ENCODE measurements at regions not wholly inside any gene's neighbourhood (a gene's known extent, or its start where the extent isn't known, plus 50 kb on each side); places are given as distances from the start of the nearest gene placed in this dataset.
A peak's percentile ranks its signal among the peaks of the same experiment; 100 is the strongest.

DNA sequence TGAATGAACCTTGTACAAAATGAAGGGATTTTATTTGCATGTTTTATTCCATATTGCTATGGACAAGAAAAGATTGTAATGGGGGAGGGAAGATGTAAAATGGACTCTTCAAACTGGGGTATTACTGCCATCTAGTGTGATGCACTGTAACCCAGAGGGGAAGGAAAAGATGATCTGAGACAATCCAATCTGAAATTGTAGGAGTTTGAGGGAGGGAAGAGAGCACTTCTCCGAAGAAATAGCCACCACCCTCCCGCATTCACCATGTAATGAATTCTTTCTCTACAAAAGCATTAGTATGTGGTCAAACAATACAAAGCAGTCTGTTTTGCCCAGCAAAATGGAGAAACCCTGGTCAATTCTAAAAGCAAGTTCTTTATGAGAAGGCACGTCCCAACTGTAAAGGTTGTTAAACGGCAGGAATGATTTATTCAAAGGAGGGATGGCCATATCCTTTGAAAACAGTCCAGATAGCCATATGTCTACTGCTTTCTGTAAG, 679.5 kb upstream of the NRSN1 start:
- POLR2A ChIA-PET = no interaction called here
- in situ Hi-C loops (cut with HindIII; ENCODE audit: extremely low pct_ligation_motif_present, low pct_unique_long_range_greater_than_20kb) = no loop called here

DNA sequence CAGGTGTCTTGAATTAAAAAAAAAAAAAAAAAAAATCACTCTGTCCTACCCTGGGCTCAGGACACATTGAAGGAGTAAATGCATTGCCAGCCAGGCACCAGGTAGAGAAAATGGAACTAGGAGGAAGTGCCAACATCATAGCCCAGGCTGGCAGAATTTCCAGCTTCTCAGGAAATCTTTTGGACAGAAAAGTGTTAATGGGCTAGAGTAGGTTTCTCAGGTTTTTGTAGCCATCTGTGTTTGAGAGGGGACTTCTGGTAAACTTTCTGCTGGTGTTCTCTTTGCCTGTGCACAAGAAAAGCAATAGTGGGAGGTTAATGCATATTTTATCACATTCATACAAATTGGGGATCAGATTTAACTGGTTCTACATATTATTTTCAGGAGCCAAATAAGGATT, 678.3 kb upstream of the NRSN1 start:
- no peak overlapping the region for H3K9ac ChIP-seq (ENCODE audit: insufficient read depth, low read depth, low read length)
- CTCF ChIA-PET (ENCODE audit: low intra/inter-chr PET ratio, low total read pairs) = no interaction called here
- ATAC-seq = no peak
- no peaks in the 10 kb centered on the region for H3K4me1 ChIP-seq (ENCODE audit: insufficient read depth, low read length)
- no peak overlapping the region for H3K4me3 ChIP-seq (replicated peaks in 1 of 3; ENCODE audit: insufficient read depth in 1 of 3, low read depth in 2 of 3, low read length in 3 of 3)
- no TSS peak for BruUV-seq (replicated peaks)
- no peak for FAIRE-seq
- DNase-seq (ENCODE audit: low spot score) = no peak
- H3K79me2 ChIP-seq (ENCODE audit: insufficient read depth, low read length) = no peaks in the 10 kb centered on the region
- no peak overlapping the region for H3K27ac ChIP-seq (ENCODE audit: extremely low read length, insufficient read depth, low read length)
- H2AFZ ChIP-seq (ENCODE audit: low read length) = no peak overlapping the region
- intact Hi-C loops (cut with micrococcal nuclease; ENCODE audit: unreplicated experiment) = no loop called here
- H3K27me3 ChIP-seq (ENCODE audit: control insufficient read depth in 1 of 2, insufficient read depth in 2 of 2, low read length in 2 of 2) = no peaks in the 10 kb centered on the region
- POLR2A ChIA-PET = no interaction called here
- H3K4me2 ChIP-seq (ENCODE audit: low read depth, low read length) = no peak overlapping the region
- no peaks in the 10 kb centered on the region for H4K20me1 ChIP-seq (ENCODE audit: insufficient read depth, low read length)
- in situ Hi-C loops (cut with HindIII; ENCODE audit: extremely low pct_ligation_motif_present, low pct_unique_long_range_greater_than_20kb) = no loop called here
- H3K36me3 ChIP-seq (replicated peaks in 1 of 2; ENCODE audit: control insufficient read depth in 1 of 2, insufficient read depth in 2 of 2, low read length in 2 of 2) = no peaks in the 10 kb centered on the region
- H3K9me3 ChIP-seq (ENCODE audit: low read length) = peaks cover 2% of the 10 kb centered on the region; the same call in 1 of the 2 replicates
- TF ChIP-seq ZNF790 (CRISPR knock-in tag; IDR thresholded peaks at IDR 0.05; ENCODE audit: borderline replicate concordance) = no peak
- no peak for TF ChIP-seq RELA (CRISPR knock-in tag; IDR thresholded peaks at IDR 0.05)
- no peak for TF ChIP-seq IRF2 (CRISPR knock-in tag; IDR thresholded peaks at IDR 0.05)
- no peak for TF ChIP-seq ZSCAN21 (CRISPR knock-in tag; IDR thresholded peaks at IDR 0.05; ENCODE audit: borderline replicate concordance)
- no peak for TF ChIP-seq HNF4G (IDR thresholded peaks at IDR 0.05; ENCODE audit: borderline replicate concordance, low read depth, low read length)
- TF ChIP-seq HNF4G (CRISPR knock-in tag; IDR thresholded peaks at IDR 0.05; ENCODE audit: borderline replicate concordance, low read depth) = no peak
- TF ChIP-seq, protein P1, sequence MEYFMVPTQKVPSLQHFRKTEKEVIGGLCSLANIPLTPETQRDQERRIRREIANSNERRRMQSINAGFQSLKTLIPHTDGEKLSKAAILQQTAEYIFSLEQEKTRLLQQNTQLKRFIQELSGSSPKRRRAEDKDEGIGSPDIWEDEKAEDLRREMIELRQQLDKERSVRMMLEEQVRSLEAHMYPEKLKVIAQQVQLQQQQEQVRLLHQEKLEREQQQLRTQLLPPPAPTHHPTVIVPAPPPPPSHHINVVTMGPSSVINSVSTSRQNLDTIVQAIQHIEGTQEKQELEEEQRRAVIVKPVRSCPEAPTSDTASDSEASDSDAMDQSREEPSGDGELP (IDR thresholded peaks at IDR 0.05; ENCODE audit: borderline replicate concordance, low read depth) = no peak
- no peak for TF ChIP-seq ERF (CRISPR knock-in tag; IDR thresholded peaks at IDR 0.05)
- no peak for TF ChIP-seq ZNF232 (CRISPR knock-in tag; IDR thresholded peaks at IDR 0.05; ENCODE audit: borderline replicate concordance)
- TF ChIP-seq SP5 (CRISPR knock-in tag; IDR thresholded peaks at IDR 0.05; ENCODE audit: borderline replicate concordance, low read depth) = no peak
- TF ChIP-seq ZNF230 (CRISPR knock-in tag; IDR thresholded peaks at IDR 0.05) = no peak

More for the DNA sequence above, 679.5 kb upstream of the NRSN1 start:
- Histone ChIP-seq H3K9ac (ENCODE audit: insufficient read depth, low read depth, low read length) (no peak overlapping the region), H3K36me3 (replicated peaks in 1 of 2; ENCODE audit: control insufficient read depth in 1 of 2, insufficient read depth in 2 of 2, low read length in 2 of 2) (no peaks in the 10 kb centered on the region), H3K27me3 (ENCODE audit: control insufficient read depth in 1 of 2, insufficient read depth in 2 of 2, low read length in 2 of 2) (no peaks in the 10 kb centered on the region), H3K27ac (ENCODE audit: extremely low read length, insufficient read depth, low read length) (no peak overlapping the region), H4K20me1 (ENCODE audit: insufficient read depth, low read length) (no peaks in the 10 kb centered on the region), H2AFZ (ENCODE audit: low read length) (no peak overlapping the region), H3K4me2 (ENCODE audit: low read depth, low read length) (no peak overlapping the region), H3K4me1 (ENCODE audit: insufficient read depth, low read length) (no peaks in the 10 kb centered on the region), H3K4me3 (replicated peaks in 1 of 3; ENCODE audit: insufficient read depth in 1 of 3, low read depth in 2 of 3, low read length in 3 of 3) (no peak overlapping the region), H3K9me3 (ENCODE audit: low read length) (no peaks in the 10 kb centered on the region), H3K79me2 (ENCODE audit: insufficient read depth, low read length) (no peaks in the 10 kb centered on the region)
- TF ChIP-seq ZBTB21 (CRISPR knock-in tag; IDR thresholded peaks at IDR 0.05) = no peak
- TF ChIP-seq, protein P2, sequence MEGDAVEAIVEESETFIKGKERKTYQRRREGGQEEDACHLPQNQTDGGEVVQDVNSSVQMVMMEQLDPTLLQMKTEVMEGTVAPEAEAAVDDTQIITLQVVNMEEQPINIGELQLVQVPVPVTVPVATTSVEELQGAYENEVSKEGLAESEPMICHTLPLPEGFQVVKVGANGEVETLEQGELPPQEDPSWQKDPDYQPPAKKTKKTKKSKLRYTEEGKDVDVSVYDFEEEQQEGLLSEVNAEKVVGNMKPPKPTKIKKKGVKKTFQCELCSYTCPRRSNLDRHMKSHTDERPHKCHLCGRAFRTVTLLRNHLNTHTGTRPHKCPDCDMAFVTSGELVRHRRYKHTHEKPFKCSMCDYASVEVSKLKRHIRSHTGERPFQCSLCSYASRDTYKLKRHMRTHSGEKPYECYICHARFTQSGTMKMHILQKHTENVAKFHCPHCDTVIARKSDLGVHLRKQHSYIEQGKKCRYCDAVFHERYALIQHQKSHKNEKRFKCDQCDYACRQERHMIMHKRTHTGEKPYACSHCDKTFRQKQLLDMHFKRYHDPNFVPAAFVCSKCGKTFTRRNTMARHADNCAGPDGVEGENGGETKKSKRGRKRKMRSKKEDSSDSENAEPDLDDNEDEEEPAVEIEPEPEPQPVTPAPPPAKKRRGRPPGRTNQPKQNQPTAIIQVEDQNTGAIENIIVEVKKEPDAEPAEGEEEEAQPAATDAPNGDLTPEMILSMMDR (CRISPR knock-in tag; IDR thresholded peaks at IDR 0.05) = peak; percentile 21; the same call in 1 of the 2 replicates
- peak; percentile 28 for TF ChIP-seq STAG1 (CRISPR knock-in tag; IDR thresholded peaks at IDR 0.05)
- TF ChIP-seq, protein P3, sequence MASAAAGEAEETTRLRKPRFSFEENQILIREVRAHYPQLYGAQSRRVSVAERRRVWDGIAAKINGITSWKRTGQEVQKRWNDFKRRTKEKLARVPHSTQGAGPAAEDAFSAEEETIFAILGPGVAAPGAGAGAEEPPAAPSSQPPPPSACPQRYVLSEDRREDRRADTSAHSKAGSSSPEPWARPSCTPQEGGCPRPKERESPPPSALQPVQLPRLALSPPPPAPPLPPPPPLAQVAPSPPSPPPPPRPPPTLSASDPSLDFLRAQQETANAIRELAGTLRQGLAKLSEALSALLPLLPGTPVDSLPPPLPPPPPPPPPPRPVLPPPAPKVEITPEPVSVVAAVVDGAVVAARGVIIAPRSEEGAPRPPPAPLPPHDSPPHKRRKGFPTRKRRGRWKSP (CRISPR knock-in tag; IDR thresholded peaks at IDR 0.05) = no peak
- intact Hi-C loops (cut with micrococcal nuclease; ENCODE audit: unreplicated experiment) = no loop called here
- FAIRE-seq = no peak
- CTCF ChIA-PET (ENCODE audit: low intra/inter-chr PET ratio, low total read pairs) = no interaction called here
- no peak for ATAC-seq
- 10% methylated on average over 4 of the region's 4 CpGs for WGBS (ENCODE audit: low lambda C conversion rate)
- BruUV-seq (replicated peaks) = no TSS peak
- DNase-seq (ENCODE audit: low spot score) = no peak

Measured in HepG2 (cell line).